ENCODE measurements at regions not wholly inside any gene's neighbourhood (a gene's known extent, or its start where the extent isn't known, plus 50 kb on each side); places are given as distances from the start of the nearest gene placed in this dataset.
"Not testable (repeated sequence)": the region's sequence is repeated elsewhere in the genome, so short reads cannot be mapped to it uniquely, and the experiment has no call there.

- no peak for DNase-seq
These were observed 164.1 kb downstream of the UQCRFS1 start for GRCh38 chr19:29048873-29049272.

GRCh38 chr19:29045679-29046254 is 167.2 kb downstream of the UQCRFS1 start:
- DNase-seq: no peak

GRCh38 chr19:29044037-29044436 is 168.9 kb downstream of the UQCRFS1 start:
- DNase-seq: no peak

GRCh38 chr19:29042450-29042849 is 170.5 kb downstream of the UQCRFS1 start:
- no peak for DNase-seq

- no peak for DNase-seq
These were observed 172.0 kb downstream of the UQCRFS1 start for GRCh38 chr19:29040951-29041350.

- DNase-seq: no peak
These were observed 172.7 kb downstream of the UQCRFS1 start for GRCh38 chr19:29040292-29040691.

- not testable (repeated sequence) for DNase-seq
These were observed 173.9 kb downstream of the UQCRFS1 start for GRCh38 chr19:29039036-29039435.

- DNase-seq: no peak
These were observed 181.7 kb downstream of the UQCRFS1 start for GRCh38 chr19:29031216-29031615.

GRCh38 chr19:29029268-29029958 is 183.5 kb downstream of the UQCRFS1 start:
- no peak for DNase-seq

- DNase-seq: no peak
These were observed 190.4 kb downstream of the UQCRFS1 start for GRCh38 chr19:29022599-29022998.

GRCh38 chr19:29022165-29022564 is 190.8 kb downstream of the UQCRFS1 start:
- DNase-seq: no peak

- no peak for DNase-seq
These were observed 191.6 kb downstream of the UQCRFS1 start for GRCh38 chr19:29021232-29021916.

GRCh38 chr19:29019403-29019802 is 193.5 kb downstream of the UQCRFS1 start:
- DNase-seq: no peak

GRCh38 chr19:29018542-29018941 is 194.4 kb downstream of the UQCRFS1 start:
- DNase-seq: no peak

- no peak for DNase-seq
These were observed 195.2 kb downstream of the UQCRFS1 start for GRCh38 chr19:29017788-29018187.

- DNase-seq: no peak
These were observed 195.8 kb downstream of the UQCRFS1 start for GRCh38 chr19:29016926-29017760.

- no peak for DNase-seq
These were observed 196.6 kb downstream of the UQCRFS1 start for GRCh38 chr19:29016353-29016752.

GRCh38 chr19:29015569-29015968 is 197.4 kb downstream of the UQCRFS1 start:
- DNase-seq: no peak

- no peak for DNase-seq
These were observed 198.0 kb downstream of the UQCRFS1 start for GRCh38 chr19:29014857-29015436.

- DNase-seq: no peak
These were observed 199.0 kb downstream of the UQCRFS1 start for GRCh38 chr19:29013988-29014387.

GRCh38 chr19:29013325-29013724 is 199.6 kb downstream of the UQCRFS1 start:
- DNase-seq: no peak

- DNase-seq: no peak
These were observed 200.5 kb downstream of the UQCRFS1 start for GRCh38 chr19:29012457-29012856.

- DNase-seq: no peak
These were observed 202.7 kb downstream of the UQCRFS1 start for GRCh38 chr19:29010276-29010675.

Data from stimulated activated naive CD4-positive, alpha-beta T cell treated with Interleukin-2 at 50 U/mL for 16 hours (primary cell).